GM18511 (cell line): ENCODE measurements at regions not wholly inside any gene's neighbourhood (a gene's known extent, or its start where the extent isn't known, plus 50 kb on each side); places are given as distances from the start of the nearest gene placed in this dataset.
"Not testable (repeated sequence)": the region's sequence is repeated elsewhere in the genome, so short reads cannot be mapped to it uniquely, and the experiment has no call there.

Experiments used
- ATAC-seq: cut with Tn5 transposase; IDR thresholded peaks from one replicate; pipeline ENCODE4 v1.9.1; 2021; ENCODE audit warnings: mild to moderate bottlenecking, moderate library complexity; ENCODE audit not compliant: unreplicated experiment

DNA sequence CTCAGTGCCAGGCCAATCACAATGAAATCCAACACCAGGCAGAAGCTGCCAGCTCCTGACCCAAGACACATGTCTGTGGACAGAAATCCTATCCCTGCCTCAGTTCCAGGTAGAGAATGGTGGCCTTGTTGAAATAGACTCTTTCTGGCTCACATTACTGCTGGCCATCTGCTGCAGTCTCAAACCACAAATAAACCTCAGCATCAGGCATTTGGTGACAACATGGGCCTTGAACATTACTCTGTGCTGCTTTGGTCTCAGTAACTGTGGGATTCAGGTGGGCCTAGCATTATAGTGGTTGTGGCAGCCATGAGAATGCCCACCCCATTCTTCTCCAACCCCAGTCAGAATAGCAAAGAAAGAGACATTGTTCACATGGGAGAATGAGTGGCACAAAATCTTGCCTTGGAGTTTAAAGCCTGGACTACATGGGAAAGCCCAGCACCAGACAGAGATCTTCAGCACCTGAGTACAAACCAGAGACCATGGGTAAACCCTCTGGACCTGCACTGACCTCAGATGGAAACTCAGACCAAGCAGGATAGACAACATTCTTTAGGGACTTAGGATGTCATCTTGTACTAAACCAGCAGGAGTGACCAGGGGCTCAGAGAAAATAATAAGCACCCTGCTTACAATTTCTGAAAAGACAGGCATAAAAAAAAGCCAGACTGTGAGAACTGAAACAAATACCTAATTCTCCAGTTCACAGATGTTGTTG is 50.4 kb upstream of the TRAM1L1 start:
- no peak for ATAC-seq

DNA sequence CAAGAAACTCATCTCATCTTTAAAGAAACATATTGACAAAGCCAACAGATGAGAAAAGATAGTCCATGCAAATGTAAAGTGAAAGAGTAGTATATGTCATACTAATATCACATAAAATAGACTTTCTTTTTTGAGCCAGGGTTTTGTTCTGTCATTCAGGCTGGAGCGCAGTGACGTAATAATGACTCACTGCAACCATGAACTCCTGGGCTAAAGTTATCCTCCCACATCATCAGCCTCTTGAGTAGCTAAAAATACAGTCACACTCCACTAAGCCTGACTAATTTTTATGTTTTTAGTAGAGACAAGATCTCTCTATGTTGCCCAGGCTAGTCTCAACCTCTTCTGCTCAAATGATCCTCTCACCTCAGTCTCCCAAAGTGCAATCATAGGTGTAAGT is 51.8 kb upstream of the TRAM1L1 start:
- ATAC-seq, result no peak

DNA sequence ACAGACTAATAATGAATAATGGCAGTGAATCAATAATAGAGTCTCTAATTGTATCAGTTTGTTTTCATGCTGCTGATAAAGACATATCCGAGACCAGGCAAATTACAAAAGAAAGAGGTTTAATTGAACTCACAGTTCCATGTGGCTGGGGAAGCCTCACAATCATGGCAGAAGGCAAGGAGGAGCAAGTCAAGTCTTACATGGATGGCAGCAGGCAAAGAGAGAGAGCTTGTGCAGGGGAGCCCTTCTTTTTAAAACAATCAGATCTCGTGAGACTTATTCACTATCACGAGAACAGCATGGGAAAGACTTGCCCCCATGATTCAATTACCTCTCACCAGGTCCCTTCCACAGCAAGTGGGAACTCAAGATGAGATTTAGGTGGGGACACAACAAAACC is 53.4 kb upstream of the TRAM1L1 start:
- not testable (repeated sequence) for ATAC-seq

DNA sequence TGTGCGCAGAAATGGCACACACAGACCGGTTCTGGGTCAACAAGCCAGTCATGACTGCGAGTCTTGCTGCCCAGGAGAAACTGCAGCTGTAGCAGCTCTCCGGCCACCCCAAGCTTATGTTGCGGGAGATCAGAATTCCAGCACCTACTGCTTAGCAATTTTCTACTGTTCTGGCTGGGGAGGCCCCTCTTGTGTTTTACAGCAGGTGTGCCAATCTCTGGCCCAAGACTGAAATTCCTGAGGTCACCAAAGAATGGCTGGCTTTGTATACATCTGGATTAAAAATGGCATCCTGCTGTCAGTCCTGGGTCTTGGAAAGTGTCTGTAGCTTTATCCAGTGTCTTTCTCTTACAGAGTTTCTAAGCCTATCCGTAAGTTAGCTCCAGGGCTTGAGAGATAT is 68.9 kb upstream of the TRAM1L1 start:
- ATAC-seq, result no peak

DNA sequence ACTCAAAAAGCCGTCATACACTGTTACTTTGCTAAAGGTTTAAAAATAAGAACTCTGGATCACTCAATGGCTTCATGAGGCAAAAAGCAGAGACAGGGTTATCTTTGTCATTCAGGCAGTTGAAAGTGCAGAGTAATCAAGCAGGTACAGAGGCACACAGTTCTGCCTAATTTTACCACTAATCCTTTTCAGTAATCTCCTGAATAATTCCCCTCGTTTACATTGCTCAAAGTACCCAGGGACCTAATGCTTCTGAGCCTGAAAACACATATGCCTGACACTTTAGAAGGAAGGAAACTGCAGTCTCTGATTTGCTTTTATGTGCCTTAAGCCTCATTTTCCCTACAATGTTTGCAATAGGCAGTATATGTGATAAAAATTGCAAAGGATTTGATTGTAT is 71.4 kb upstream of the TRAM1L1 start:
- no peak for ATAC-seq

DNA sequence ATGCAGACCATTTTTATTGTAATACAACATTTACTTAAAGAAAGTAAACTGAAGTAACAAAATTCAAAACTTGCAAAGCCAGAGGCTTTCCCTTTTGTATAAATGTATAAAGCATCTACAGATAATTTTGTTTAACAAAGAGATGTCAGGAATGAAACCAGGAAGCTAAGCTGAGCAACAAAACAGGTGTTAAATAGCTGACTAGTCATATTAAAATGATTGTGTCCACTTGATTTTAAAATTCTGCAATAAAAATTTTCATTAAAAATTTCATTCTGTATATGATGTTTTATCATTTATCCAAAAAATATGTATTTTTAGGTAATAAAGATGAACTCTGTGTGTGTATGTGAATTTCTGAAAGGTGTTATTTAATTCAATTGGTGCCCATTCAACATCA is 72.0 kb upstream of the TRAM1L1 start:
- ATAC-seq, result no peak

DNA sequence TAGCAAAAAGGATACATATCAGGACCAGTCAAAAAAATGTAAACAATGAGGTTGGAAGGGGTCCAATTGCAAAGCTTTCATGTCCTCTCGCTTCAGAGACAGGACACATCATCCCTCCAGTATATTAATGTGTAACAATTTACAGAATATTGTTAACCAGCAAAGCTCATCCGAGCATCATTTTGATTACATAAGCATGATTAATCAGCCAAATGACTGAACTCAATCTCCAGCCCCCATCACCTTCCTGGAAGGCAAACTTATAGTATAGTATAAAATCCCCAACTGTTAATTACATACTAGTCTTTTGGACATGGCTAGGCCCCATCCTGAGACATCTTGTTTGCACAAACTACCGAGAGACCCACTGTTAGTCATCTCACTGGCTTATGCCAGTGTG is 77.6 kb upstream of the TRAM1L1 start:
- no peak for ATAC-seq

DNA sequence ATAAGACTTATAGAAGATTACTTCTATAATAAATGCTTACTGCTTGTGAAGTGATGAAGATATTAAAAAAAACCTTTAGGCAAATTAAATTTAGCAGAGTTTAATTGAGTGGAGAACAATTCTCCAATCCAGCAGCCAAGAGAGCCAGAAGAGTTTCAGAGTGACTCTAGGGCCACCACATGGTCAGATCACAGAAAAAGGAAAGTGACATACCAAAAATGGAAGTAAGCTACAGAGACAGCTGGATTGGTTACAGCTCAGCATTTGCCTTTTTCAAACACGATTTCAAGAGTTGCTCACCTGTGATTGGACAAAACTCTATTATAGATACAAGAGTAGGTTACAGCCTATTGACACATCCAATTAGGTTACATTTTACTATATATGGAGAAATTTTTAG is 79.0 kb upstream of the TRAM1L1 start:
- peak; percentile 68 for ATAC-seq

DNA sequence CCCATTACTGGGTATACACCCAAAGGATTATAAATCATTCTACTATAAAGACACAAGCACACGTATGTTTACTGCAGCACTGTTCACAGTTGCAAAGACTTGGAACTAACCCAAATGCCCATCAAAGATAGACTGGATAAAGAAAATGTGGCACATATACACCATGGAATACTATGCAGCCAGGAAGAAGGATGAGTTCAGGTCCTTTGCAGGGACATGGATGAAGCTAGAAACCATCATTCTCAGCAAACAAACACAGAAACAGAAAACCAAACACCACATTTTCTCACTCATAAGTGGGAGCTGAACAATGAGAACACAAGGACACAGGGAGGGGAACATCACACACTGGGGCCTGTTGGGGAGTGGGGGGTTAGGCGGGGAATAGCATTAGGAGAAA is 90.0 kb upstream of the TRAM1L1 start:
- ATAC-seq, result not testable (repeated sequence)

DNA sequence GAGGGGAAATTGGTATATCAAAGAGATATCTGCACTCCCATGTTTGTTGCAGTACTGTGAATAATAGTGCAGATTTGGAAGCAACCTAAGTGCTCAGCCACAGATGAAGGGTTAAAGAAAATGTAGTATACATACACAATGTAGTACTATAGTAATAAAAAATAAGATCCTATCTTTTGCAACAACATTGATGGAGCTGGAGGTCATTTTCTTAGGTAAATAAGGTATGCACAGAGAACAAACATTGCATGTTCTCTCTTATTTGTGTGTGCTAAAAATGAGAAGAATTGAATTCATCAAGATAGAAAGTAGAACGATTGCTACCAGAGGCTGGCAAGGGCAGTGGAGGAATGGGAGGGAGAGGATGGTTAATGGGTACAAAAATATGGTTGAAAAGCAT is 117.9 kb upstream of the TRAM1L1 start:
- ATAC-seq, result no peak

DNA sequence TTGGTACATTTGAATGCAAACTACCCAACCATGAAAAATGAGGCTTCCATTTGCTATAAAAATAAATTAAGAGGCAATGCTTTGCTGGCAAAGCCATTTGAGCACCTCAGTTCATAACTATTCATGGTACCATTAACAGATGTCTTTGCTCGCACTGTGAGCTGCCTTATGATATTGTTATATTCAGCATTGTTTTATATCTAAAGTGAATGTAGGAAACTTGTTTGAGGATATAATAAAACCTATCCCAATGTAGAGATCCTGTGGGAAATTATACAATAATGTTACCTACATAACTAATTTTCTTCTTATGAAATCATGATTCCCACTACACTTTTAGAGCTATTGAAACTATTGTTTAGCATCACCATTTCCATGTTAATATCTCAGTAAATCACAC is 125.2 kb upstream of the TRAM1L1 start:
- no peak for ATAC-seq

DNA sequence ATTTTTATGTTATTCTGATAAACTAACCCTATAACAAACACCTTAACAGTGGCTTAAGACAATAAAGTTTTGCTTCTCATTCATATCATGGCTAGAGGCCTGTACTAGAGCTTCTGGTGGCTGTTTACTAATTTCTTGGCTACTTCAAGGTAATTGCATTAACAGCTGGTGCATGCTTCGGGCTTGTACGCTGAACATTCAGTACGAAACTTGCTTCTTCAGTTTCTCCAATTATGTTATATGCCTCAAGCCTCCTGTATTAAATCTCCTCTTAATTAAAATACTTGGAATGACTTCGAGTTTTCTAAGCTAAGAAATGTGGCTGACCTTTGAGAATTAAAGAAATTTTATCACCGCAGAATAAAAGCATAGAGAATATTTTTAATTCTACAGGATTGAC is 138.9 kb upstream of the TRAM1L1 start:
- ATAC-seq, result no peak

DNA sequence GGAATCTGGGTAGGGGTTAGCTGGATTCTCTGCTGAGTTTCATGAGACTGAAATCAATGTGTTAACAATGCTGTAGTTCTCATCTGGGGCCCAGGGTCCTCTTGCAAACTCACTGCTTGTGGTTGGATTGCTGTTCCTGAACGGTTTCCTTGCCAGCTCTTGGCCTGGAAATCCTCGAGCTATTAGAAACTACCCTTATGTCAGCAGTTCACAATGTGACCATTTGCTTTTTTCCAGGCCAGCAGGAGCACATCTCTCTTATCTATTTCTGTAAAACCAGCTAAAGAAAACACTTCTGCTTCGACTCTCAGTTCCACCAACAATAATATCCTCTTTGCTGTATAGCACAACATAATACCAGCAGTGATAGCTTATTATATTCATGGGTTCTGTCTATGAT is 140.1 kb upstream of the TRAM1L1 start:
- ATAC-seq, result no peak

DNA sequence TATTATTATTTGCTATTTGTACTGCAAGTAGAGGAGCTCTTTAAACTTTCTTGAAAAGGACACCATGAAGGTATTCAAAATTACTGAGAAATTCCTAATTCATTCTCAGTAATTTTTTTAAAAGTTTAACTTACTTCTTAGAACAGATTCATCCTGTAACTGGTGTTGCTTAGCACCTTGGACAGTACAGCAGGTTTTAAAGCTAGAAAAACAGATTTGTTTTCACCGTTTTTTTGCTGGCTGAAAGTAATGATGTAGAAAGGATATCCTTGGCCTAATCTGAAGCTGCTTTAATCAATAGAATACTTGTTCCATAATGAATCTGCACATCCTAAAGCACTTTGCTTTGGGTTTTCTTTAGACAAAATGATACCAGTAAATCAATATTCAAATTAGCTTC is 142.5 kb upstream of the TRAM1L1 start:
- ATAC-seq, result no peak

DNA sequence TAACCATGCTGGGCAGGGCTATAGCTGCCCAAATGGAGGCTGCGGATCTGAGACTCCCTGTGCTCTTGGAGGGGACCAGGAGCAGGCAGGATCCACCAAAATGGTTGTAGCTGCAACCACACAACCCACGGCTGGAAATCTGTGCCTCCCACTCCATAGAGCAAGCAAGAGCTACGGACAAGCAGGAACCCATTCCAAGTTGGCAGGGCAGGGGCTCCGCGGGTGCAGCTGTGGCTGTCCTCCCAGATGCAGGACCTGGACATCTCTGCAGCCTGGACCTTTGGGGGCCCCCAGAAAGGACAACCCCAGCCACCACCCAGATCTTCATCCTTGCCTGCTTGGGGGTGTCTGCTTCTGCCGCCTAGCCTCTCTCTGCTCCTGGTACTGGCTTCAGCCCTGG is 154.1 kb upstream of the TRAM1L1 start:
- no peak for ATAC-seq

DNA sequence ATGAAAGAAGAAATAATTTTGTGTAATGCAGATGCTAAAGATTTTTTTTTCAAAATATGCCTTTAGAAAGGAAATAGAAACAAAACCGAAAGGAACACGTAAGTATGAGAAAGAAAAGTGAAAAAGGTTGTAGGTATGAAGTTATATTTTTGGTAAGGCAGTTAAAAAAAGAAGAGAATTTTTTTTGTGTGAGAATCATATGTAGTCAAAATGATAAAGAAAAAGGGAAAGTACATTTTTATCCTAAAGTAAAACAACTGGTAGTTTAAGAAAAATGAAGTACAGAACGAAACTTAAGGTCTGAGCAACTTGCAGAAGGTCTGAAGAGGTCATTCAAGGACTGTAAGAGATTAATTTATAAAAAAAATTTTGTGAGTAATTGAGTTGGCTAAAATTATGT is 164.0 kb upstream of the TRAM1L1 start:
- peak; percentile 99 for ATAC-seq

DNA sequence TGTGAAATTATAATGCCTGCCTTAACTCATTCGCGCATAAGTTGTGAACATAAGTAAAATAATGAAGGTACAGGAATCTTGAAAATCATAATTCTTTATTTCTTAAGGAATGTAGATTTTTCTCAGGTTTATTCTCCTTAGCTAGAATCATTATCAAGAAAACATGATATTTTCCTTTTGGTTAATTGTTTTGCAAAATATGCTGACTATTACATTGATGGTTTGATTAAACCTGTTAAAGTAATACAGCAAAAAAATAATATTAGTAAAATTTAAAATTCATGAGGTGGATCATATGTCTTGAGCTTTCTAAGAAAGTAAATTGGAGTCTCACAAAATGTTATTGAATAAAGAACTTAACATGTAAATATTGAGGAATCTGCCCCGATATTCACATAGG is 178.7 kb upstream of the TRAM1L1 start:
- ATAC-seq, result no peak

DNA sequence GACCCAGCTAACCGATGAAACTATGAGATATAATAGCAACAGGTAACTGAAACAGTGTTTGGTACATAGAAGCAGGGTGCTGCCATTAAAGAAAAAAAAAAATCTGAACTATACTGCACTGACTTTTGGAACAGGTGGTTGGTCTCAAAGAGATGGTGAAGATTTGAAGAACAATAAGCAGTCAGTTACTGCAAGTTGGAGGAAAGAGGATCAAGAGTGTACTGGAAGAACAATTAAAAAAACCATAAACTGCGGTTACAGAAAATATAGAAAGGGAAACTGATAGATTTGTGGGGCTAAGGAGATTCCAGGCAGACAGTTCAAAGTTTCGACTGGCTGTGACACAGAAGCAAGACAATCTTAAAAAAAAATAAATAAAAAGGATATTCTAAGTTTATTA is 181.9 kb upstream of the TRAM1L1 start:
- no peak for ATAC-seq

DNA sequence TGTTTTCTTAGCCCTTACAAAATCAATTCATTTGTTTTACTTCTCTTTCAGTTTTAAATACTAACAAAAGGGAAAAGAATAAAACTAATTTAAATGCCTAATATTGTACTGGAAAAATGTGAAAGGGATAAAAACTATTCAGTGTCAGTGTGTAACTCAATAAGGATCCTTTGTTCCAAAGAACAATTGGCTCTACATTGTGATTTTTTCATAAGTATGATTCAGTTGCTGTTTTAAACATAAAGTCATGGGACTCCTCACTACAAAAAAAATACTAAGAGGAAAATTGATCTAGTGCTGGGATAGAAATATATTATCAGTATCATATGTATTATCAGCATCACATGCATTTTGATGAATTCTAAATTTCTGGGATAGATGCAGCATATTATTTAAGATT is 199.4 kb upstream of the TRAM1L1 start:
- ATAC-seq, result no peak

DNA sequence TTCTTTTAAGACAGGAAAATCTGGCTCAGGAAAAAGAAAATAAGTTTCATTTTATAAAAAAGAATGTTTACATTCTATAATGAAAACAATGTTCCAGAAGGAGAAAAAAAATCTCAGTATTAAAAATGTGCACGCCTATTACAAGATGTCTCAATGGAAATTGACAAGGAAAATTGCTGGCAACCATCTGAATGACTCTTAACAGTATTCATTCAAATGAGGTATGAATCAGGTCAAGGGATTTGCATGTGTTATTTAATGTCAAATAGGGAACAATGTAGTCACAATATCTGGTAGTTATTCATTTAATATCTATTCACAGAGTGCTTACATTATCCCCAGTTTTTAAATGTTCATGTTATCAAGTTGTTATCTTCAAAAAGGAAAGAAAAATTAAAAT is 208.4 kb upstream of the TRAM1L1 start:
- no peak for ATAC-seq

DNA sequence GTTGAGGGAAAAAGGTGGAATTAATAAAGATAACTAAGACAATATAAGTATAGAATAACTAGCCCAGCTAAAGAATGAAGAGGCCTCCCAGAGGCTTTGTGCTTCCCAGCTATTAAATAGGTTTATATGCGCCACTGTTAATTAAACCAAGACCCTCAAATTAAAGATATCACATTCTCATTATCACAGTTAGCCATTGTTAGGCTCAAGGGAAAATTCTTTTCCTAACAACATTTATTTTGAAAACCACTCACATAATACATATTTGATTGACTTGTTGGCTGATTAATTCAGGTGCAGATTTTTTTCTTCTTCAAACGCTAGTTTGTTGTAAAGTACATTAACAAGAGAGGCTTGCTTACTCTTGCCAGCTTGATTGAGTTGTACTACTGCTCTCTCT is 216.8 kb upstream of the TRAM1L1 start:
- no peak for ATAC-seq

DNA sequence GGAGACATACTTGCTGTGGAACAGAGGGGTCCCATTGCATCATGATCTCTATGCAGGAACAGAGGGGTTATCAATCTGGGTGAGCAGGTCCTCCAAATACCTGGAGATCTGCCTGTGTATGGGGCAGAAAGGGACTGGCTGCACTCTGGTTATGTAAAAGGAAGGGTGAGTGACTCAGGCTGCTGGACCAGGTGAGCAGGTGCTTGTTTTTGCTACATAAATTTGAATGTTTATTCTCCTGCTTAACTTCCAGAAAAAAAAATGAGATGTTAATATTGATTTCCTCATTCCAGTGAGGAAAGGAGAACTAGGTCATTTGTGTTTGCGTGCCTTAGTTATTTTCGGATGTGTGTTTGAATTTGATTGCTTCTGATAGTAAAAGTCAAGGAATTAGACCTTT is 225.8 kb upstream of the TRAM1L1 start:
- ATAC-seq, result no peak

DNA sequence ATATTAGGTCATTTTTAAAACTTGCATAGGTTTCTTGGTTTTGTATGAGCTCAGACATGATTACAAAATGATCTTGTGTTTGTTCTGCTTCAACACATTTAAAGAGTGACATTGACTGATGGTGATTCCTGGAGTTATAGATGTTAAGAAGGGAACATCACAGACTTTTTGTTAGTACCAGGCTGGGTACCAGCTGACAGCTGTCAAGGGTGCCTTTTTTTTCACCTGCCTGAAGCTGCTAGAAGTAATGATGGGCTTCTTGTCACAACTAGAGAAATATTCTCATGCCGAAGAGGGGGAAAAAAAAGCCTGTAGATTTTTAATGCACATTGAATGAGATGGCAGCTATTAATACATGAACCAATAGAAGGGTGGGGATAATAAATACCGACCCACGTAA is 226.6 kb upstream of the TRAM1L1 start:
- ATAC-seq, result no peak
